ENCODE measurements at regions not wholly inside any gene's neighbourhood (a gene's known extent, or its start where the extent isn't known, plus 50 kb on each side); places are given as distances from the start of the nearest gene placed in this dataset.

GRCh38 chr11:56923116-56923515, 65.6 kb upstream of the OR5AK2 start (continued):
- TF ChIP-seq CTCF (IDR thresholded peaks at IDR 0.05): no peak
- TF ChIP-seq, protein P1, sequence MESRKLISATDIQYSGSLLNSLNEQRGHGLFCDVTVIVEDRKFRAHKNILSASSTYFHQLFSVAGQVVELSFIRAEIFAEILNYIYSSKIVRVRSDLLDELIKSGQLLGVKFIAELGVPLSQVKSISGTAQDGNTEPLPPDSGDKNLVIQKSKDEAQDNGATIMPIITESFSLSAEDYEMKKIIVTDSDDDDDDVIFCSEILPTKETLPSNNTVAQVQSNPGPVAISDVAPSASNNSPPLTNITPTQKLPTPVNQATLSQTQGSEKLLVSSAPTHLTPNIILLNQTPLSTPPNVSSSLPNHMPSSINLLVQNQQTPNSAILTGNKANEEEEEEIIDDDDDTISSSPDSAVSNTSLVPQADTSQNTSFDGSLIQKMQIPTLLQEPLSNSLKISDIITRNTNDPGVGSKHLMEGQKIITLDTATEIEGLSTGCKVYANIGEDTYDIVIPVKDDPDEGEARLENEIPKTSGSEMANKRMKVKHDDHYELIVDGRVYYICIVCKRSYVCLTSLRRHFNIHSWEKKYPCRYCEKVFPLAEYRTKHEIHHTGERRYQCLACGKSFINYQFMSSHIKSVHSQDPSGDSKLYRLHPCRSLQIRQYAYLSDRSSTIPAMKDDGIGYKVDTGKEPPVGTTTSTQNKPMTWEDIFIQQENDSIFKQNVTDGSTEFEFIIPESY (IDR thresholded peaks at IDR 0.05; ENCODE audit: borderline replicate concordance, low read depth): no peak

DNA sequence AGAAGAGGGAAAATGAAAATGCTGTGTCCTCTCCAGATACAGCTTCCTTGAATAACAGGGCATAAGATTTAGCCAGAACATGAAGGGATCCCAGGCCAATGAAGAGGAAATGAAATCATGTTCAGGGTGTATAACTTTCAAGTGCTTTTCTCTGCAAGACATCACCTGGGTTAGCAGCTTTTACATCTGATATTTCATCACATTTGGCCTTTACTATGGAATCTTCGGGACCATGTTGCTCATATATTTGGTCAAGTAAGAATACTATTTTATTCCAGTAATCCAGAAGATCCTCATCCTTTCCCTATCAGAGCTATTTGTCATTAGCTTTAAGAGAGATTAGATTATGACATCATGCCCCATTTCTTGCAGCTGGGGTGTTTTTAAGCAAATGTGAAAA, 66.3 kb upstream of the OR5AK2 start:
- WGBS (ENCODE audit: low lambda C conversion rate): 64% methylated on average over 1 of the region's 1 CpG
- H3F3A ChIP-seq (replicated peaks; ENCODE audit: insufficient read depth): no peaks in the 10 kb centered on the region

More for the DNA sequence above, 66.3 kb upstream of the OR5AK2 start:
- TF ChIP-seq RFX5 (IDR thresholded peaks at IDR 0.05; ENCODE audit: low read length): no peak
- TF ChIP-seq FOXM1 (IDR thresholded peaks at IDR 0.05; ENCODE audit: low read depth): no peak
- TF ChIP-seq RAD21 (IDR thresholded peaks at IDR 0.05; ENCODE audit: low read length): no peak
- TF ChIP-seq, protein P1 (IDR thresholded peaks at IDR 0.05; ENCODE audit: borderline replicate concordance, low read depth): no peak
- TF ChIP-seq FOXJ3 (CRISPR knock-in tag; IDR thresholded peaks at IDR 0.05): no peak
- TF ChIP-seq SIN3A (IDR thresholded peaks at IDR 0.05; ENCODE audit: borderline replicate concordance, low read depth, low read length): no peak
- no peak for TF ChIP-seq NRF1 (IDR thresholded peaks at IDR 0.05; ENCODE audit: low read depth, low read length)
- TF ChIP-seq POLR2AphosphoS5 (IDR thresholded peaks at IDR 0.05; ENCODE audit: low read depth, low read length): no peak
- TF ChIP-seq SMC3 (IDR thresholded peaks at IDR 0.05; ENCODE audit: low read depth, low read length): no peak
- no peak for TF ChIP-seq GABPA (IDR thresholded peaks at IDR 0.05; ENCODE audit: low read depth)
- no peaks in the 10 kb centered on the region for H3K79me2 ChIP-seq (ENCODE audit: insufficient read depth)
- H3K9me3 ChIP-seq: no peaks in the 10 kb centered on the region
- no peak overlapping the region for H3K4me2 ChIP-seq
- no peak for DNase-seq
- H3K4me3 ChIP-seq (ENCODE audit: low read depth in 2 of 2, low read length in 1 of 2): no peak overlapping the region
- H3K4me1 ChIP-seq (ENCODE audit: control insufficient read depth in 1 of 2, insufficient read depth in 2 of 2, low read depth in 1 of 2, low read length in 1 of 2): peaks cover 0 to 6% of the 10 kb centered on the region in 2 experiments; a peak in 1 of 4 replicates
- ChIA-PET POLR2A (interaction anchor here (0.8 kb wide), 1 partner anchor 324 kb away, joined by 3 read pairs; no protein-coding TSS in a partner anchor), CTCF (no interaction called here)
- no peaks in the 10 kb centered on the region for H4K20me1 ChIP-seq (ENCODE audit: insufficient read depth)
- no peak overlapping the region for H3K9ac ChIP-seq
- no peak overlapping the region for H3K27ac ChIP-seq (ENCODE audit: low read depth in 2 of 2, low read length in 1 of 2)
- H3K9me2 ChIP-seq: no peaks in the 10 kb centered on the region
- H2AFZ ChIP-seq (ENCODE audit: low read depth): no peak overlapping the region
- H3K27me3 ChIP-seq (ENCODE audit: insufficient read depth): no peaks in the 10 kb centered on the region
- H3K36me3 ChIP-seq (replicated peaks in 1 of 2; ENCODE audit: control insufficient read depth in 1 of 2, insufficient read depth in 2 of 2, low read length in 1 of 2): no peaks in the 10 kb centered on the region
